T1000 (cell line): ENCODE measurements at regions not wholly inside any gene's neighbourhood (a gene's known extent, or its start where the extent isn't known, plus 50 kb on each side); places are given as distances from the start of the nearest gene placed in this dataset.
A peak's percentile ranks its signal among the peaks of the same experiment; 100 is the strongest.
"Not testable (repeated sequence)": the region's sequence is repeated elsewhere in the genome, so short reads cannot be mapped to it uniquely, and the experiment has no call there.

ENCODE experiments used
- DNase-seq: peaks from one replicate; lab custom pipeline; 2025; ENCODE audit warnings: mixed read lengths; lab: John Stamatoyannopoulos, UW

GRCh38 chr9:16276866-16277265, 593.6 kb downstream of the BNC2 start:
- no peak for DNase-seq

GRCh38 chr9:16277471-16277960, 593.0 kb downstream of the BNC2 start:
- DNase-seq, result no peak

DNA sequence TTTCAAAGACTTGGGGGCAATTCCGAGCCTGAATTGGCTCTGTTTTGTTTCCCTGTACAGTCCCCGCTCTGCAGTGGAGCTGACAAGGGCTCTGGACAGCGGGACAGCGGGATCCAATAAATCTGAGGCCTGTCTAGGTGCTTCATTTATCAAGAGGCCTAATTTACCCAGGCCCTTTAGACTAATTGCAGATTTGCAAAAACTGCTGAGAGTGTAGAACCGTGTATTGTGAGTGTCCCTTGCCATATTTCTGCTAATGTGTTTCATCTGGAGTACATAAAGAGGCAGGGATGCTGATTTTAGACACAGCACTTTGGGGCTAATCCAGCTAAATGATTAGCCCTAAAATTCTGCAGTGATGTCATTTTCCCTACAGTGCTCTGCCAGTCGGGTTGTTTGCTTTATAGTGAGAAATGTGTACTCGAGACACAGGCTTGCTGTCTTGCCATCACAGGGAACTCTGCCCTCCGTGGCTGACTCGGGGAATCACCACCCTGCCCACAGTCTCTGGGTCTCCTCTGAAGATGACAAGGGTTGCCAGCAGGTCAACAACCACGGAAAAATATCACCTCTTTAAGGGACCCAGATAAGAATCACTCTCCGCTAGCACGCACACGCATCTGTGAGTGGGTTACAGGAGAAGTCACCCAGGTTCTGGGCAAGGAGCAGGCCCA, 592.0 kb downstream of the BNC2 start:
- DNase-seq, result no peak

DNA sequence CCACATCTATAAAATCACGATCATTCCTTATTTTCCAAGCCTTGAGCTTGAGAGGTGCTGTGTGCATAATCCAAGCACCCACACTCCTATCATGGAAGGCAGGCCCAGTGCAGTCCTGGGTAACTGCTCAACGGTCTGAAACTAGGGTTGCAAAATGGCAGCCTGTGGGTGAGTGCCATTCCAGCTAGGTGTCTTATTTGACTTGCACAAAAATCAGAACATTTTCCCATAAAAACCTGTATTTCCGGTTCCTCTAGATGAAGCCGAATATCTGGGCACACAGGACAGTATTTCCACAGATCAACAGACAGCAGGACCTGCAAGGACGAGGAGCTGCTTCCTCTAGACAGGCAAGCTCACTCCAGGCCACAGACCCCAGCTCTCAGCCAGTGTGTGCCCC, 588.8 kb downstream of the BNC2 start:
- DNase-seq, result no peak

DNA sequence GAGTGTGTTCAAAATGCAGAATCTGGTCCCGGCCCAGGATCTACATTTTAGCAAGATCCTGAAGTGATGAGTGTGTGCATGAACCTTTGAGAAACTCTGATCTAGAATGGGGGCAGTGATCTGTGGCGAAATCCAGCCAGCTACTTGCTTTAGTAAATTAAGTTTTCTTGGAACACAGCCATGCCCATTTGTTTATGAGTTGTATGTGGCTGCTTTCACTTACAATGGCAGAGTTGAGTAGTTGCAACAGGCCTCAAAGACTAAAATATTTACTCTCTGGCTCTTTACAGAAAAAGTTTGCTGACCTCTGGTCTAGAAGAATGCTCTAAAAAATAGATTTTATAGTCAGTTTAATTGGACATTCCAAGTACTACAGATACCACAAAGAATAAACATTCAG, 588.3 kb downstream of the BNC2 start:
- DNase-seq, result peak; percentile 11

GRCh38 chr9:16282718-16283117, 587.8 kb downstream of the BNC2 start:
- DNase-seq, result no peak

GRCh38 chr9:16286160-16286559, 584.3 kb downstream of the BNC2 start:
- DNase-seq, result no peak

DNA sequence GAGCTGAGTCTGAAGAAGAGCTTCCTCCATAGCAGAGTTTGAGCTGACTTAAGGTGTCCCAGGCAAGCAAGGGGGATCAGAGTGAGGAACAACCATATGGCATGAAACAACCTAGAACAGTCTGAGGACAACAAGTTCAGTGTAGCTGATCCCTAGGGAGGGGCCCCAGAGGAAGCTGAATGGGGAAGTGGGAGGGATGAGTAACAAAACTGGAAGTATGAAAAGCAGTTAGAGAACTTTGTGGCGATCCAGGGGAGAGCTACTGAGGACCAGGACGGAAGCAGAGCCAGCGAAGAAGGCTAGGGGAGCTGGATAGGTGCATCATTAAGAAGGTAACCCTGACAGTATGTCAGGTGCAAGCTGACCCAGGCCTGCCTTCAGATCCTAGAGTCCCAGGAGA, 580.8 kb downstream of the BNC2 start:
- DNase-seq, result no peak

GRCh38 chr9:16290169-16290568, 580.3 kb downstream of the BNC2 start:
- no peak for DNase-seq

DNA sequence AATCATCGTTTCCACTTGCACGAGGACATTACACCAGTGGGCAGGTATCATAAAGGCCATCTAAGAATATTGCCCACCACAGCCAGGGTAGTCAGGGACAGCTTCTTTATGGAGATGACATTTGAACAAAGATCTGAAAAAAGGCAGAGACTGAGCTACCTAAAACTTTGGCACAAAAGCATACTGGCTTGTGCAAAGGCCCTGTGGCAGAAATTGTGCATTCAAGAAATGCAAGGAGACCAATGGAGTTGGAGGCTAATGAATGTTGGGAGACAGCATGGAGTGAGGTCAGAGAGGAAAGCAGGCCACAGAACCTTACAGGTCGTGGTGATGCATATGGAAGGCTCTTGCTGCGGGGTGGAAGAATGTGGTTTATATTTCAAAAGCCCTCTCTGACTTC, 578.5 kb downstream of the BNC2 start:
- no peak for DNase-seq

DNA sequence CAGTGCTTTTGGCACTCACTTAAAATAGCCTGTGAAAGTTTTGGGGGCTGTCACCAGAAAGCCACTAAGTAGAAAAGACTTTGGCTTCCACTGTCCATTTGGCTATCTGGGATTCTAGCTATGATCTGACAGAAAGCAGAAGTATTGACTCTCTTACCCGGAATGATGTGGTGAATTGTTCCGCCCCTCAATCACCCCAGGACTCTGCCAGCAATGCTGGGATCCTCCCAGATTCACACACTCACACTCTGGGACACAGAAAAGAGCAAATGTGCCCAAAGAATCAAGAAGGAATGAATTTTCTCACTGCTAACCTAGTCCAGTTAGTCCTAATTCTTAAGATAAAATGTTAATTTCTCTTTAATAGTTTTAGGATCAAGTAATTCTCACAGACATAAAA, 576.9 kb downstream of the BNC2 start:
- DNase-seq, result no peak

GRCh38 chr9:16294133-16294770, 576.2 kb downstream of the BNC2 start:
- DNase-seq, result no peak

DNA sequence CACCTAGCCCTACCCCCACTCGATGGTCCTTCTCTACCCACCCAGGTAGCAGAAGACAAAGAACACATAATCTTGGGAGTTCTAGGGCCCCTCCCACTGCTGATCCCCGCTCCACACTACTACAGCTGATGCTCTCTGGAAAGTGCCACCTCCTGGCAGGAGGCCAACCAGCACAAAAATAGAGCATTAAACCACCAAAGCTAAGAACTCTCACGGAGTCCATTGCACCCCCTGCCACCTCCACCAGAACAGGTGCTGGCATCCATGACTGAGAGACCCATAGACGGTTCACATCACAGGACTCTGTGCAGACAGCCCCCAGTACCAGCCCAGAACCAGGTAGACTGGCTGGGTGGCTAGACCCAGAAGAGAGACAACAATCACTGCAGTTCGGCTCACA, 575.5 kb downstream of the BNC2 start:
- not testable (repeated sequence) for DNase-seq

GRCh38 chr9:16299368-16299767, 571.1 kb downstream of the BNC2 start:
- DNase-seq, result not testable (repeated sequence)

GRCh38 chr9:16303506-16303905, 567.0 kb downstream of the BNC2 start:
- DNase-seq, result no peak

DNA sequence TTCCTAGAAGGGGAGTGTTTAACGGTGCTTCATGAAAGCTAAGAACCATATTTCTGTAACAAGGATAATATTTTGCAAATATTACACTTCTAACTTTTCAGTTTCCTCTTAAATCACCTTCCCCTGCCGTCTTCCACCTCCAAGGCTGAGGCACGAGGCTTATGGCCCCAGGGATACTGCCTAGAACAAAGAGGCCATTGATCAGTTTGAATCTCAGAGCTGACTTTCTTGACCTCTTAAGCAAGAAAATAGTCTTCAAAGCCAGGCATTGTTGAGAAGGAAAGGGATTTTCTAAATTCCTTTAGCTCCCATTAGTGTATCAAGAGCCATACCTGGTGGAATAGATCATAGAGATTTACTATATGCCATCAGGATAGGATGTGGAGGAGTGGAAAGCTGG, 566.2 kb downstream of the BNC2 start:
- no peak for DNase-seq

- DNase-seq, result no peak
Observed at GRCh38 chr9:16306586-16306985, 563.9 kb downstream of the BNC2 start.

- DNase-seq, result no peak
Observed at GRCh38 chr9:16307626-16308195, 562.8 kb downstream of the BNC2 start.

DNA sequence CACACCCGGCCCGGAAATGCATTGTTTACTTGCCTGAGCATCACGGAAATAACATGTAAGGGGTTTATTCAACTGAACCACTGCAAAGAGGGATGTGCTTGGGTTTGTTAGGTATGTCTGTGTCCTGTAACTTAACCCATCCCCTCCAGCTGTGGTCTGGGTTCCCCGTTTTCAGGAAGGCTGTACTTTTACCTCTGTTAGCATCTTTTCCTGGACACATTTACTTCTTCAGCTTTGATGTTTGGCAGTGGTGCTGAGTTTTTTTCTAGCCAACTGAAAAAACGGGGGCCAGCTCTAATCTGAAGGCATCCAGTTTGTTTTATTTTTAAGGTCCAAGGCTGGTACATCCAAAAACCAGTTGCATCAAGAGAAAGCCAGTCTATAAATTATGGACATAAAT, 561.8 kb downstream of the BNC2 start:
- no peak for DNase-seq

GRCh38 chr9:16309082-16309468, 561.4 kb downstream of the BNC2 start:
- no peak for DNase-seq

- no peak for DNase-seq
Observed at GRCh38 chr9:16309469-16310271, 560.8 kb downstream of the BNC2 start.

- no peak for DNase-seq
Observed at GRCh38 chr9:16310278-16311110, 560.0 kb downstream of the BNC2 start.
